SK-N-SH treated with all-trans-retinoic acid at 6 μM for 48 hours (cell line): ENCODE measurements at regions not wholly inside any gene's neighbourhood (a gene's known extent, or its start where the extent isn't known, plus 50 kb on each side); places are given as distances from the start of the nearest gene placed in this dataset.

Experiments used
- ARNTL ChIP-seq: fragments of 450-650 bp; formaldehyde crosslinking; IDR thresholded peaks from 2 replicates; pipeline ENCODE4 v1.5.0; 2020; ENCODE audit warnings: low read depth, mild to moderate bottlenecking, moderate library complexity, borderline replicate concordance
- BACH2 ChIP-seq: fragments of 250-450 bp; sonication (Bioruptor Pico); IDR thresholded peaks from 2 replicates; pipeline ENCODE4 v1.9.0; 2021; ENCODE audit warnings: mild to moderate bottlenecking, borderline replicate concordance
- CREB5 ChIP-seq: fragments of 250-450 bp; sonication (Bioruptor Pico); IDR thresholded peaks from 2 replicates; pipeline ENCODE4 v1.5.1; 2020; ENCODE audit warnings: low read depth, mild to moderate bottlenecking, moderate library complexity
- CSDC2 ChIP-seq: fragments of 250-450 bp; sonication (Bioruptor Pico); IDR thresholded peaks from 2 replicates; pipeline ENCODE4 v1.5.0; 2020; ENCODE audit warnings: mild to moderate bottlenecking, moderate library complexity
- ESRRG ChIP-seq: fragments of 250-450 bp; sonication (Bioruptor Pico); IDR thresholded peaks from 2 replicates; pipeline ENCODE4 v1.6.1; 2021; ENCODE audit warnings: mild to moderate bottlenecking
- RARB ChIP-seq: fragments of 250-450 bp; sonication (Bioruptor Pico); IDR thresholded peaks from 2 replicates; pipeline ENCODE4 v1.8.0; 2021; ENCODE audit warnings: mild to moderate bottlenecking, moderate library complexity
- SNAI2 ChIP-seq: fragments of 250-450 bp; sonication (Bioruptor Pico); IDR thresholded peaks from 2 replicates; pipeline ENCODE4 v1.5.0; 2020; ENCODE audit warnings: mild to moderate bottlenecking, moderate library complexity
- TOX ChIP-seq: fragments of 250-450 bp; sonication (Bioruptor Pico); IDR thresholded peaks from 2 replicates; pipeline ENCODE4 v1.8.0; 2021; ENCODE audit warnings: mild to moderate bottlenecking, moderate library complexity, borderline replicate concordance
- ZC3H10 ChIP-seq: fragments of 250-450 bp; sonication (Bioruptor Pico); IDR thresholded peaks from 2 replicates; pipeline ENCODE4 v1.5.1; 2021; ENCODE audit warnings: mild to moderate bottlenecking, moderate library complexity
- ZFP3 ChIP-seq: fragments of 250-450 bp; sonication (Bioruptor Pico); IDR thresholded peaks from 2 replicates; pipeline ENCODE4 v1.5.0; 2020; ENCODE audit warnings: mild to moderate bottlenecking, moderate library complexity
- ZNF565 ChIP-seq: fragments of 450-650 bp; formaldehyde crosslinking; conservative IDR thresholded peaks from 2 replicates; pipeline ENCODE4 v1.5.0; 2020; ENCODE audit warnings: low read depth, mild to moderate bottlenecking, moderate library complexity
- ZNF70 ChIP-seq: fragments of 450-650 bp; formaldehyde crosslinking; IDR thresholded peaks from 2 replicates; pipeline ENCODE4 v1.5.0; 2020; ENCODE audit warnings: mild to moderate bottlenecking, moderate library complexity
- TF ChIP-seq, protein P1 (sequence below): fragments of 250-450 bp; sonication (Bioruptor Pico); IDR thresholded peaks from 2 replicates; pipeline ENCODE4 v1.8.0; 2021; ENCODE audit warnings: low read depth, mild to moderate bottlenecking, moderate library complexity, borderline replicate concordance
- TF ChIP-seq, protein P2 (sequence below): fragments of 250-450 bp; sonication (Bioruptor Pico); IDR thresholded peaks from 2 replicates; pipeline ENCODE4 v1.8.0; 2020; ENCODE audit warnings: mild to moderate bottlenecking, moderate library complexity, borderline replicate concordance

DNA sequence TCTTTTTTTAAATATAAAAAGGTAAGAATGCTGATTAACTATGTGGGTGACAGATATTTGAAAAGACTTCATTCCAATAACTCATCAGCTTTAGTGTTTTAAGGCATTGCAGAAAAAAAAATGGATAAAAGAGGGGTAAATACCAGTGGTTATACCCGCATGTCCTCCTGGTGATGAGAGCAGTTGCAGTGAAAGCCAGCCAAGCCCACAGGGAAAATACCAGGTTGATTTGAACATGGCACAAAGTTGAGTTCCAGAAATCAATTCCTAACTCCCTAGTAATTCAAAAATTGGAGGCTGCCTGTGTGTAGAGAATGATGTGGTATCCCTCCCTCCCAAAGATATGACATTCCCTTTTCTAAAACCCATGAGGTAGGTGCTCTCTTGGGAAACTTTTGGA is 453.2 kb upstream of the SOX9 start:
- TF ChIP-seq ESRRG (CRISPR knock-in tag) (no peak), BACH2 (no peak), SNAI2 (CRISPR knock-in tag) (no peak), RARB (no peak), ARNTL (CRISPR knock-in tag) (no peak), CREB5 (CRISPR knock-in tag) (no peak), ZNF565 (no peak), CSDC2 (no peak), ZFP3 (no peak), TOX (CRISPR knock-in tag) (no peak), ZC3H10 (no peak), ZNF70 (CRISPR knock-in tag) (no peak)
- TF ChIP-seq, protein P1, sequence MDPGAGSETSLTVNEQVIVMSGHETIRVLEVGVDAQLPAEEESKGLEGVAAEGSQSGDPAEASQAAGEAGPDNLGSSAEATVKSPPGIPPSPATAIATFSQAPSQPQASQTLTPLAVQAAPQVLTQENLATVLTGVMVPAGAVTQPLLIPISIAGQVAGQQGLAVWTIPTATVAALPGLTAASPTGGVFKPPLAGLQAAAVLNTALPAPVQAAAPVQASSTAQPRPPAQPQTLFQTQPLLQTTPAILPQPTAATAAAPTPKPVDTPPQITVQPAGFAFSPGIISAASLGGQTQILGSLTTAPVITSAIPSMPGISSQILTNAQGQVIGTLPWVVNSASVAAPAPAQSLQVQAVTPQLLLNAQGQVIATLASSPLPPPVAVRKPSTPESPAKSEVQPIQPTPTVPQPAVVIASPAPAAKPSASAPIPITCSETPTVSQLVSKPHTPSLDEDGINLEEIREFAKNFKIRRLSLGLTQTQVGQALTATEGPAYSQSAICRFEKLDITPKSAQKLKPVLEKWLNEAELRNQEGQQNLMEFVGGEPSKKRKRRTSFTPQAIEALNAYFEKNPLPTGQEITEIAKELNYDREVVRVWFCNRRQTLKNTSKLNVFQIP (CRISPR knock-in tag) = no peak
- TF ChIP-seq, protein P2, sequence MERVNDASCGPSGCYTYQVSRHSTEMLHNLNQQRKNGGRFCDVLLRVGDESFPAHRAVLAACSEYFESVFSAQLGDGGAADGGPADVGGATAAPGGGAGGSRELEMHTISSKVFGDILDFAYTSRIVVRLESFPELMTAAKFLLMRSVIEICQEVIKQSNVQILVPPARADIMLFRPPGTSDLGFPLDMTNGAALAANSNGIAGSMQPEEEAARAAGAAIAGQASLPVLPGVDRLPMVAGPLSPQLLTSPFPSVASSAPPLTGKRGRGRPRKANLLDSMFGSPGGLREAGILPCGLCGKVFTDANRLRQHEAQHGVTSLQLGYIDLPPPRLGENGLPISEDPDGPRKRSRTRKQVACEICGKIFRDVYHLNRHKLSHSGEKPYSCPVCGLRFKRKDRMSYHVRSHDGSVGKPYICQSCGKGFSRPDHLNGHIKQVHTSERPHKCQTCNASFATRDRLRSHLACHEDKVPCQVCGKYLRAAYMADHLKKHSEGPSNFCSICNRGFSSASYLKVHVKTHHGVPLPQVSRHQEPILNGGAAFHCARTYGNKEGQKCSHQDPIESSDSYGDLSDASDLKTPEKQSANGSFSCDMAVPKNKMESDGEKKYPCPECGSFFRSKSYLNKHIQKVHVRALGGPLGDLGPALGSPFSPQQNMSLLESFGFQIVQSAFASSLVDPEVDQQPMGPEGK = no peak
